ENCODE measurements at regions not wholly inside any gene's neighbourhood (a gene's known extent, or its start where the extent isn't known, plus 50 kb on each side); places are given as distances from the start of the nearest gene placed in this dataset.

DNA sequence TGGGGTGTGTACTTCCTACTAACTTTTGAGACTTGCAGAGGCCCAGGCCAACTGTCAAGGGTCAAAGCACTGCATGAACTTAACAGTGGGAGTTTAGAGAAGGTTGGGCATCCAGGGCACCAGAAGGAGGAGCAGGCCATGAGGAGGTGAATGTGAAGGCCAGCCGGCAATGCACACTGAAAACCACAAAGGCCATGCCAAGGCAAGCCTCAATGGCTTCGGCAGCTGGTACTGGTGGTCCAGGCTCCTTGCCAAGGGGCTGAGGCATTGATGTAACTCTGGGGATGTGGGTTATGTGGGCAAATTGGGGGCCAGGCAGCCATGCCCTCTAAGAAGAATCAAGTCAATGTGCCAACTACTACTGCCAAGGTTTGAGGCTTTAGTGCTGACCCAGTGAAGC, 222.4 kb downstream of the UNC5CL start:
- peaks cover 4% of the 10 kb centered on the region for H3K4me1 ChIP-seq (ENCODE audit: control insufficient read depth, insufficient read depth, low read length)
- no peaks in the 10 kb centered on the region for H3K36me3 ChIP-seq (ENCODE audit: control insufficient read depth in 2 of 2, insufficient read depth in 2 of 2, low read length in 2 of 2)
- no peaks in the 10 kb centered on the region for H3K9me3 ChIP-seq (ENCODE audit: control insufficient read depth in 2 of 2, low read length in 2 of 2)
- no peak overlapping the region for H3K9ac ChIP-seq (ENCODE audit: low read length in 2 of 2)
- no peak overlapping the region for H3K27ac ChIP-seq (ENCODE audit: low read length)
- peaks cover 0 to 2% of the 10 kb centered on the region in 2 donors for H3K27me3 ChIP-seq (ENCODE audit: control insufficient read depth in 1 of 2, insufficient read depth in 2 of 2, low read length in 2 of 2)
- no peak overlapping the region for H3K4me3 ChIP-seq (ENCODE audit: low read length in 2 of 2)

GRCh38 chr6:40815731-40816130, 223.3 kb downstream of the UNC5CL start:
- H3K27ac ChIP-seq (ENCODE audit: low read length) = no peak overlapping the region
- H3K27me3 ChIP-seq (ENCODE audit: control insufficient read depth in 1 of 2, insufficient read depth in 2 of 2, low read length in 2 of 2) = peaks cover 0 to 2% of the 10 kb centered on the region in 2 donors
- H3K9me3 ChIP-seq (ENCODE audit: control insufficient read depth in 2 of 2, low read length in 2 of 2) = no peaks in the 10 kb centered on the region
- no peaks in the 10 kb centered on the region for H3K36me3 ChIP-seq (ENCODE audit: control insufficient read depth in 2 of 2, insufficient read depth in 2 of 2, low read length in 2 of 2)
- no peak overlapping the region for H3K4me3 ChIP-seq (ENCODE audit: low read length in 2 of 2)
- H3K9ac ChIP-seq (ENCODE audit: low read length in 2 of 2) = no peak overlapping the region
- H3K4me1 ChIP-seq (ENCODE audit: control insufficient read depth, insufficient read depth, low read length) = peaks cover 4% of the 10 kb centered on the region

- Histone ChIP-seq H3K27ac (ENCODE audit: low read length) (no peak overlapping the region), H3K4me3 (ENCODE audit: low read length in 2 of 2) (no peak overlapping the region), H3K9ac (ENCODE audit: low read length in 2 of 2) (no peak overlapping the region), H3K9me3 (ENCODE audit: control insufficient read depth in 2 of 2, low read length in 2 of 2) (no peaks in the 10 kb centered on the region), H3K4me1 (ENCODE audit: control insufficient read depth, insufficient read depth, low read length) (no peaks in the 10 kb centered on the region), H3K36me3 (ENCODE audit: control insufficient read depth in 2 of 2, insufficient read depth in 2 of 2, low read length in 2 of 2) (no peaks in the 10 kb centered on the region), H3K27me3 (ENCODE audit: control insufficient read depth in 1 of 2, insufficient read depth in 2 of 2, low read length in 2 of 2) (peaks cover 0 to 2% of the 10 kb centered on the region in 2 donors)
These were observed 223.0 kb upstream of the LRFN2 start for GRCh38 chr6:40810171-40810570.

- Histone ChIP-seq H3K9me3 (ENCODE audit: control insufficient read depth in 2 of 2, low read length in 2 of 2) (no peaks in the 10 kb centered on the region), H3K27me3 (ENCODE audit: control insufficient read depth in 1 of 2, insufficient read depth in 2 of 2, low read length in 2 of 2) (peaks cover 0 to 2% of the 10 kb centered on the region in 2 donors), H3K27ac (ENCODE audit: low read length) (no peak overlapping the region), H3K9ac (ENCODE audit: low read length in 2 of 2) (no peak overlapping the region), H3K4me3 (ENCODE audit: low read length in 2 of 2) (no peak overlapping the region), H3K36me3 (ENCODE audit: control insufficient read depth in 2 of 2, insufficient read depth in 2 of 2, low read length in 2 of 2) (no peaks in the 10 kb centered on the region), H3K4me1 (ENCODE audit: control insufficient read depth, insufficient read depth, low read length) (no peaks in the 10 kb centered on the region)
These were observed 222.5 kb upstream of the LRFN2 start for GRCh38 chr6:40809627-40810026.

DNA sequence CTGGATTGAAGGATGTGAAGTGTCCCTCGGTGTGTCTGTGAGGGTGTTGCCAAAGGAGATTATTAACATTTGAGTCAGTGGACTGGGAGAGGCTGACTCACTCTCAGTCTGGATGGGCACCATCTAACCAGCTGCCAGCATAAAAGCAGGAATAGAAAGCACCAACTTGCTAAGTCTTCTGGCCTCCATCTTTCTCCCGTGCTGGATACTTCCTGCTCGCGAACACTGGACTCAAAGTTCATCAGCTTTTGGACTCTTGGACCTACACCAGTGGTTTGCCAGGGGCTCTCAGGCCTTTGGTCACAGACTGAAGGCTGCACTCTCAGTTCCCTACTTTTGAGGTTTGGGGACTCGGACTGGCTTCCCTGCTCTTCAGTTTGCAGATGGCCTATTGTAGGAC, 220.3 kb upstream of the LRFN2 start:
- Histone ChIP-seq H3K4me1 (ENCODE audit: control insufficient read depth, insufficient read depth, low read length) (no peaks in the 10 kb centered on the region), H3K9me3 (ENCODE audit: control insufficient read depth in 2 of 2, low read length in 2 of 2) (no peaks in the 10 kb centered on the region), H3K27ac (ENCODE audit: low read length) (no peak overlapping the region), H3K9ac (ENCODE audit: low read length in 2 of 2) (no peak overlapping the region), H3K4me3 (ENCODE audit: low read length in 2 of 2) (no peak overlapping the region), H3K27me3 (ENCODE audit: control insufficient read depth in 1 of 2, insufficient read depth in 2 of 2, low read length in 2 of 2) (peaks cover 0 to 2% of the 10 kb centered on the region in 2 donors), H3K36me3 (ENCODE audit: control insufficient read depth in 2 of 2, insufficient read depth in 2 of 2, low read length in 2 of 2) (no peaks in the 10 kb centered on the region)

- no peaks in the 10 kb centered on the region for H3K36me3 ChIP-seq (ENCODE audit: control insufficient read depth in 2 of 2, insufficient read depth in 2 of 2, low read length in 2 of 2)
- no peaks in the 10 kb centered on the region for H3K4me1 ChIP-seq (ENCODE audit: control insufficient read depth, insufficient read depth, low read length)
- no peaks in the 10 kb centered on the region for H3K27me3 ChIP-seq (ENCODE audit: control insufficient read depth in 1 of 2, insufficient read depth in 2 of 2, low read length in 2 of 2)
- H3K27ac ChIP-seq (ENCODE audit: low read length) = no peak overlapping the region
- no peak overlapping the region for H3K4me3 ChIP-seq (ENCODE audit: low read length in 2 of 2)
- no peaks in the 10 kb centered on the region for H3K9me3 ChIP-seq (ENCODE audit: control insufficient read depth in 2 of 2, low read length in 2 of 2)
- H3K9ac ChIP-seq (ENCODE audit: low read length in 2 of 2) = no peak overlapping the region
These were observed 219.2 kb upstream of the LRFN2 start for GRCh38 chr6:40806256-40806864.

- Histone ChIP-seq H3K27me3 (ENCODE audit: control insufficient read depth in 1 of 2, insufficient read depth in 2 of 2, low read length in 2 of 2) (no peaks in the 10 kb centered on the region), H3K36me3 (ENCODE audit: control insufficient read depth in 2 of 2, insufficient read depth in 2 of 2, low read length in 2 of 2) (no peaks in the 10 kb centered on the region), H3K9me3 (ENCODE audit: control insufficient read depth in 2 of 2, low read length in 2 of 2) (no peaks in the 10 kb centered on the region), H3K4me1 (ENCODE audit: control insufficient read depth, insufficient read depth, low read length) (no peaks in the 10 kb centered on the region), H3K27ac (ENCODE audit: low read length) (no peak overlapping the region), H3K9ac (ENCODE audit: low read length in 2 of 2) (no peak overlapping the region), H3K4me3 (ENCODE audit: low read length in 2 of 2) (no peak overlapping the region)
These were observed 218.2 kb upstream of the LRFN2 start for GRCh38 chr6:40805336-40805735.

- H3K27ac ChIP-seq (ENCODE audit: low read length) = no peak overlapping the region
- no peak overlapping the region for H3K9ac ChIP-seq (ENCODE audit: low read length in 2 of 2)
- H3K36me3 ChIP-seq (ENCODE audit: control insufficient read depth in 2 of 2, insufficient read depth in 2 of 2, low read length in 2 of 2) = no peaks in the 10 kb centered on the region
- no peaks in the 10 kb centered on the region for H3K9me3 ChIP-seq (ENCODE audit: control insufficient read depth in 2 of 2, low read length in 2 of 2)
- no peaks in the 10 kb centered on the region for H3K27me3 ChIP-seq (ENCODE audit: control insufficient read depth in 1 of 2, insufficient read depth in 2 of 2, low read length in 2 of 2)
- H3K4me1 ChIP-seq (ENCODE audit: control insufficient read depth, insufficient read depth, low read length) = no peaks in the 10 kb centered on the region
- no peak overlapping the region for H3K4me3 ChIP-seq (ENCODE audit: low read length in 2 of 2)
These were observed 217.7 kb upstream of the LRFN2 start for GRCh38 chr6:40804905-40805304.

DNA sequence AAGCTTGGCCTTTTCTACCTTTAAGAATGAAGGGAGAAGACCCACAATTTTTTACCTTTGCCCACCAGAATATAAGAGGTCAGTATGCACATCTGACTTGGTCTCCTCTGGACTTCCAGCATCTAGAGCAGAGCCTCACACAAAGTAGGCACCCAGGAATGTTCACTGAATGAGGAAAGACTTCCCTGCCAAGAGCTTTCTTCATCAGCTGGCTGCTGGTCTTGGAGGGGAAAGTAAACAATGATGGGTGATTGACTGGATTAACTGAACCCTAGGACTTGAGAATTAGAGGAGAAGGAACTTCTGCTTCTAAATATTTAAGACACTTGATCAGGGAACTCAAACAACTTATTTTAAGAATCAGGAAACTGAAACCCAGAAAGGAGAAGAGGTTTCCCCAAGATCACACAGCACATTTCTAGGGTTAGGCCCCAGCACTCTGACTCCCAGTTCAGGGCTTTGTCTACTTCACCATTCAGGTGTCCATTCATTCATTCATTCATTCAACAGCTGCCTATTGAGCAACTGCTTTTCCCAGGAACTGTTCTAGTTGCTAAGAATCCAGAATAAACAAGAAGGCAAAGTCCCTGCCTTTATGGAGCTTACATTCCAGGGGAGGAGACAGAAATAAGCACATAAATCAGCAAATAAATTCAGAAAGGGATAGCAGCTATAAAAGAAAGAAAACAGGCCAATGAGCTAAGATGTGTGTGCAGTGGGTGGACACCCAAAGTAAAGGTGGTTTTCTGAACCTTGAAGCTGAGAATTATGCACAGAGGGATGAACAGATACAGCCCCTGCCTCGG, 216.9 kb upstream of the LRFN2 start:
- Histone ChIP-seq H3K9ac (ENCODE audit: low read length in 2 of 2) (no peak overlapping the region), H3K4me1 (ENCODE audit: control insufficient read depth, insufficient read depth, low read length) (no peaks in the 10 kb centered on the region), H3K4me3 (ENCODE audit: low read length in 2 of 2) (no peak overlapping the region), H3K27ac (ENCODE audit: low read length) (no peak overlapping the region), H3K9me3 (ENCODE audit: control insufficient read depth in 2 of 2, low read length in 2 of 2) (no peaks in the 10 kb centered on the region), H3K36me3 (ENCODE audit: control insufficient read depth in 2 of 2, insufficient read depth in 2 of 2, low read length in 2 of 2) (no peaks in the 10 kb centered on the region), H3K27me3 (ENCODE audit: control insufficient read depth in 1 of 2, insufficient read depth in 2 of 2, low read length in 2 of 2) (no peaks in the 10 kb centered on the region)

GRCh38 chr6:40802481-40802880, 215.3 kb upstream of the LRFN2 start:
- Histone ChIP-seq H3K4me1 (ENCODE audit: control insufficient read depth, insufficient read depth, low read length) (no peaks in the 10 kb centered on the region), H3K36me3 (ENCODE audit: control insufficient read depth in 2 of 2, insufficient read depth in 2 of 2, low read length in 2 of 2) (no peaks in the 10 kb centered on the region), H3K4me3 (ENCODE audit: low read length in 2 of 2) (no peak overlapping the region), H3K27me3 (ENCODE audit: control insufficient read depth in 1 of 2, insufficient read depth in 2 of 2, low read length in 2 of 2) (no peaks in the 10 kb centered on the region), H3K27ac (ENCODE audit: low read length) (no peak overlapping the region), H3K9me3 (ENCODE audit: control insufficient read depth in 2 of 2, low read length in 2 of 2) (no peaks in the 10 kb centered on the region), H3K9ac (ENCODE audit: low read length in 2 of 2) (no peak overlapping the region)

Data from stomach smooth muscle (tissue), 2 donors.